ENCODE measurements at regions not wholly inside any gene's neighbourhood (a gene's known extent, or its start where the extent isn't known, plus 50 kb on each side); places are given as distances from the start of the nearest gene placed in this dataset.

DNA sequence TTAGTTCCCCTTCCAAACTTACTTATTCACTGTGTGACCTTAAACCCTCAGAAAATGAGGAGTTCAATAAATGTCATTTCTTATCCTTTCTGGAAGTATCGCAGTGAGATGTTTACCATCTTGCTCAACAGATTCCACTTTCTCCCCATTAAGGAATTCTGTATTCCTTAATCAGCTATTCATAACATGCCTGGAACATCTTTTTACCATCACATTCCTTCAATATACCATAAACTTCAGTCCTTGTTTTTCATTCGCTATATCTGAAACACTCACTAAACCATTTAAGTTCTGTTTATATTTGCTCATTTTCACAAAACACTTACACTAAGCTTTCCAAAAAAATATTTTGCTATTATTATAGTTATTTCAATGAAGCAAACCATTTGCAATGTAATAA is 1158.6 kb downstream of the CDH12 start:
- no peaks in the 10 kb centered on the region for H3K27me3 ChIP-seq
- no peaks in the 10 kb centered on the region for H3K9me3 ChIP-seq (ENCODE audit: low read depth)
- H3K36me3 ChIP-seq = no peaks in the 10 kb centered on the region
- H3K4me1 ChIP-seq (ENCODE audit: low read depth) = no peaks in the 10 kb centered on the region
- no peak for DNase-seq (ENCODE audit: low read depth in 1 of 2, low spot score in 1 of 2)
- H3K4me3 ChIP-seq = no peak overlapping the region
- no peak overlapping the region for H3K27ac ChIP-seq
- TF ChIP-seq, protein P1, sequence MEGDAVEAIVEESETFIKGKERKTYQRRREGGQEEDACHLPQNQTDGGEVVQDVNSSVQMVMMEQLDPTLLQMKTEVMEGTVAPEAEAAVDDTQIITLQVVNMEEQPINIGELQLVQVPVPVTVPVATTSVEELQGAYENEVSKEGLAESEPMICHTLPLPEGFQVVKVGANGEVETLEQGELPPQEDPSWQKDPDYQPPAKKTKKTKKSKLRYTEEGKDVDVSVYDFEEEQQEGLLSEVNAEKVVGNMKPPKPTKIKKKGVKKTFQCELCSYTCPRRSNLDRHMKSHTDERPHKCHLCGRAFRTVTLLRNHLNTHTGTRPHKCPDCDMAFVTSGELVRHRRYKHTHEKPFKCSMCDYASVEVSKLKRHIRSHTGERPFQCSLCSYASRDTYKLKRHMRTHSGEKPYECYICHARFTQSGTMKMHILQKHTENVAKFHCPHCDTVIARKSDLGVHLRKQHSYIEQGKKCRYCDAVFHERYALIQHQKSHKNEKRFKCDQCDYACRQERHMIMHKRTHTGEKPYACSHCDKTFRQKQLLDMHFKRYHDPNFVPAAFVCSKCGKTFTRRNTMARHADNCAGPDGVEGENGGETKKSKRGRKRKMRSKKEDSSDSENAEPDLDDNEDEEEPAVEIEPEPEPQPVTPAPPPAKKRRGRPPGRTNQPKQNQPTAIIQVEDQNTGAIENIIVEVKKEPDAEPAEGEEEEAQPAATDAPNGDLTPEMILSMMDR (IDR thresholded peaks at IDR 0.05; ENCODE audit: low read depth, low read length) = no peak

DNA sequence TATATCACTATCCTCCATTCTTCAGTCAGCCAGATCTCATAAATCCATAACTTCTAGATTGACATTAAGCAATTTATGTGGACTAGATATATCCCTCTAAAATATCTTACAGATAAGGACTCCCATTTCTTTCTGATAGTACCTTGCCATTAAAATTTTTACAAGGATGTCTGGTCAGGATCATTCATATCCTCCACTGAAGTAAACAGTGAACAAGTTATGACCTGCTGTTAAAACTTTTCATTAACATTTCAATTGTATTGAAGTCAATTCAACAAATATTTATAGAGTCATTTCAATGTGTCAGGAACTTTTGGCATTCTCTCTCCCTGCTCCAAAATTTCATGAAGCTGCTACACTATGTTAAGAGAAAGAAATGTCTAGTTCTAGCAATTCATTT is 1159.6 kb downstream of the CDH12 start:
- no peak for DNase-seq (ENCODE audit: low read depth in 1 of 2, low spot score in 1 of 2)
- H3K27ac ChIP-seq = no peak overlapping the region
- no peaks in the 10 kb centered on the region for H3K36me3 ChIP-seq
- TF ChIP-seq, protein P1 (IDR thresholded peaks at IDR 0.05; ENCODE audit: low read depth, low read length) = no peak
- no peaks in the 10 kb centered on the region for H3K4me1 ChIP-seq (ENCODE audit: low read depth)
- H3K27me3 ChIP-seq = no peaks in the 10 kb centered on the region
- no peaks in the 10 kb centered on the region for H3K9me3 ChIP-seq (ENCODE audit: low read depth)
- no peak overlapping the region for H3K4me3 ChIP-seq

DNA sequence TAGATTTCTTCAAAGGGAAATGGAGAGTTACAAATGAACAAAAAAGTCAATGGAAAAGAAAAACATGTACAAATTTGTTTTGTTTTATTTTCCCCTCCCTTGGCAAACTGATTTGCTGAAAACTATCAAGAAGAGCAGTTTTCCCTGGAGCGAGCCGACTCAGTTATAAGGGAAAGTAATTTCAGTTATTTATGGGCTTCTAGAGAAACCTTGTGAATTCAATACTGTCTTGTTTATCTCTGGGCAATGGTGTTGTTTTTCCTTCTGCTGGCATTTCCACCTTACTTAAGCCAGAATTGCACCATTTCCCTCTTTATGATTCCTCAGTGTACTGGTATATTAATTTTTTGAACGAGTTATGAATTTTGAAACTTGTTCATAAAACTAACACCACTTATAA is 1163.6 kb downstream of the CDH12 start:
- TF ChIP-seq, protein P1 (IDR thresholded peaks at IDR 0.05; ENCODE audit: low read depth, low read length) = no peak
- Histone ChIP-seq H3K27ac (no peak overlapping the region), H3K27me3 (no peaks in the 10 kb centered on the region), H3K4me1 (ENCODE audit: low read depth) (no peaks in the 10 kb centered on the region), H3K4me3 (no peak overlapping the region), H3K9me3 (ENCODE audit: low read depth) (no peaks in the 10 kb centered on the region), H3K36me3 (no peaks in the 10 kb centered on the region)
- DNase-seq (ENCODE audit: low read depth in 1 of 2, low spot score in 1 of 2) = no peak

DNA sequence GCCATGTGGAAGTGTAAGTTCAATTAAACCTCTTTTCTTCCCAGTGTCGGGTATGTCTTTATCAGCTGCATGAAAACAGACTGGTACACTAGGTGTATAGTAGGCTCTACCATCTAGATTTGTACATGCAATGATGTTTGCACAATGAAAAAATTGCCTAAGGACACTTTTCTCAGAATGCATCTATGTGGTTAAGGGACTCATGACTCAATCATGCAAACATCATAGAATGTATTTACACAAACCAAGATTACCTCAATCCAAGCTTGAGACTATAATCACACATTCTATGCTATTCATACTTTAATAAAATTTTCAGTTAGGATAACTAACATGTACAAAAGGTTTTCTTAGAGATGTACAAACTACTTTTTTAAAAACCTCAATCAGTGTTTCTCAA is 1164.5 kb downstream of the CDH12 start:
- TF ChIP-seq, protein P1 (IDR thresholded peaks at IDR 0.05; ENCODE audit: low read depth, low read length) = no peak
- Histone ChIP-seq H3K4me1 (ENCODE audit: low read depth) (no peaks in the 10 kb centered on the region), H3K27me3 (no peaks in the 10 kb centered on the region), H3K4me3 (no peak overlapping the region), H3K36me3 (no peaks in the 10 kb centered on the region), H3K9me3 (ENCODE audit: low read depth) (no peaks in the 10 kb centered on the region), H3K27ac (no peak overlapping the region)
- DNase-seq (ENCODE audit: low read depth in 1 of 2, low spot score in 1 of 2) = peak in 1 of 2 donors; percentile 5

DNA sequence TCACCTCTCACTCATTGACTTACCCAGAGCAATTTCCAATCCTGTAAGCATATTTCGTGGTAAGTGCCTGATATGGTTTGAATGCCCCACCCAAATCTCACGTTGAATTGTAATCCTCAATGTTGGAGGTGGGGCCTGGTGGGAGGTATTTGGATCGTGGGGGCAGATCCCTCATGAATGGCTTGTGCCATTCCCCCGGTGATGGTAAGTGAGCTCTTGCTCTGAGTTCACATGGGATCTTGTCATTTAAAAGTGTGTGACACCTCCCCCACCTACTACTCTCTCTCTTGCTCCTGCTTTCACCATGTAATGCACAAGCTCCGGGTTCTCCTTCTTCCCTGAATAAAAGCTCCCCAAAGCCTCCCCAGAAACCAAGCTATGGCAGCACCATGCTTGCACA is 1165.5 kb downstream of the CDH12 start:
- H3K4me3 ChIP-seq = no peak overlapping the region
- no peak overlapping the region for H3K27ac ChIP-seq
- no peak for DNase-seq (ENCODE audit: low read depth in 1 of 2, low spot score in 1 of 2)
- H3K27me3 ChIP-seq = no peaks in the 10 kb centered on the region
- no peaks in the 10 kb centered on the region for H3K4me1 ChIP-seq (ENCODE audit: low read depth)
- no peaks in the 10 kb centered on the region for H3K36me3 ChIP-seq
- TF ChIP-seq, protein P1 (IDR thresholded peaks at IDR 0.05; ENCODE audit: low read depth, low read length) = no peak
- H3K9me3 ChIP-seq (ENCODE audit: low read depth) = no peaks in the 10 kb centered on the region

DNA sequence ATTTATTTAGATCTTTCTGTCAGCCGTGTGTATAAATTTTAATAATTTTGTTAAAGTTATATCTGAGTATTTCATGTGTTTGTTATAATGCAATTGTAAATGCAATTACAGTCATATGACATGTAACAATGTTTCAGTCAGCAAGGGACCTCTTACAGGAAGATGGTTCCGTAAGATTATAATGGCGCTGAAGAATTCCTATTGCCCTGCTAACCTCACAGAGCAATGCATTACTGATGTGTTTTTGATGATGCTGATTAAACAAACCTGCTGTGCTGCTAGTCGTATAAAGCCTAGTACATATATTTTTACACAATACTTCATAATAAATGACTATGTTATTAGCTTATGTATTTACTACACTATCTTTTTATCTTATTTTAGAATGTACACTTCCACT is 1166.4 kb downstream of the CDH12 start:
- Histone ChIP-seq H3K4me3 (no peak overlapping the region), H3K36me3 (no peaks in the 10 kb centered on the region)

More for the DNA sequence above, 1166.4 kb downstream of the CDH12 start:
- TF ChIP-seq, protein P1 (IDR thresholded peaks at IDR 0.05; ENCODE audit: low read depth, low read length) = no peak
- Histone ChIP-seq H3K27ac (no peak overlapping the region), H3K9me3 (ENCODE audit: low read depth) (no peaks in the 10 kb centered on the region), H3K4me1 (ENCODE audit: low read depth) (no peaks in the 10 kb centered on the region), H3K27me3 (no peaks in the 10 kb centered on the region)
- DNase-seq (ENCODE audit: low read depth in 1 of 2, low spot score in 1 of 2) = no peak

Measured in cardiac muscle cell (in vitro differentiated cells and primary cell).